Common myeloid progenitor, CD34-positive (primary cell): ENCODE measurements at regions not wholly inside any gene's neighbourhood (a gene's known extent, or its start where the extent isn't known, plus 50 kb on each side); places are given as distances from the start of the nearest gene placed in this dataset.

Experiments used
- CTCF ChIA-PET: fragments of 350-600 bp; sonication (Branson Sonifier 250); formaldehyde crosslinking; loops from one replicate; lab custom pipeline; 2021; ENCODE audit warnings: antibody characterized with exemption; lab: Charles Lee
- POLR2A ChIA-PET: fragments of 350-600 bp; sonication (Branson Sonifier 250); formaldehyde crosslinking; loops from one replicate; lab custom pipeline; 2021; ENCODE audit warnings: antibody characterized with exemption; lab: Charles Lee
- DNase-seq, 3 donors: peaks; one replicate each; pipeline versions ENCODE4 v3.0.0 to v3.0.0-alpha.2; 2013
- H3K27ac ChIP-seq, 2 experiments: 1 replicate in 1 of 2; 2 replicates in 1 of 2; pipeline ENCODE4 v1.7.0; 2013; ENCODE audit warnings: inconsistent platforms in 2 of 2, low read length in 2 of 2, mild to moderate bottlenecking in 2 of 2, low read depth in 1 of 2, moderate library complexity in 1 of 2; ENCODE audit not compliant: severe bottlenecking in 2 of 2, insufficient read depth in 1 of 2, poor library complexity in 1 of 2
- H3K27me3 ChIP-seq, 5 experiments: replicated peaks in 2 of 5; 1 replicate in 3 of 5; 2 replicates in 2 of 5; pipeline versions ENCODE4 v1.6.1 to v1.7.0; 2013; ENCODE audit warnings: low read length in 4 of 5, mild to moderate bottlenecking in 2 of 5, moderate library complexity in 2 of 5, inconsistent platforms in 1 of 5; ENCODE audit not compliant: insufficient read depth in 5 of 5, control insufficient read depth in 4 of 5
- H3K36me3 ChIP-seq, 4 experiments: 1 replicate in 2 of 4; 2 replicates in 2 of 4; pipeline versions ENCODE4 v1.6.1 to v1.7.0; 2013; ENCODE audit warnings: low read length in 3 of 4, control low read depth in 1 of 4, mild to moderate bottlenecking in 1 of 4; ENCODE audit not compliant: control insufficient read depth in 4 of 4, insufficient read depth in 4 of 4
- H3K4me1 ChIP-seq, 4 experiments: 1 replicate in 3 of 4; 2 replicates in 1 of 4; pipeline versions ENCODE4 v1.6.1 to v1.7.1; 2013; ENCODE audit warnings: low read length in 3 of 4, mild to moderate bottlenecking in 3 of 4, control low read depth in 1 of 4, inconsistent platforms in 1 of 4, moderate library complexity in 1 of 4; ENCODE audit not compliant: control insufficient read depth in 4 of 4, insufficient read depth in 4 of 4; ENCODE audit errors: control extremely low read depth in 1 of 4
- H3K4me3 ChIP-seq, 7 experiments: 1 replicate in 4 of 7; 2 replicates in 3 of 7; pipeline versions ENCODE4 v1.5.1 to v1.7.0; 2013; ENCODE audit warnings: mild to moderate bottlenecking in 7 of 7, low read length in 6 of 7, moderate library complexity in 6 of 7, inconsistent platforms in 2 of 7, low read depth in 2 of 7, control low read depth in 1 of 7; ENCODE audit not compliant: insufficient read depth in 4 of 7, control insufficient read depth in 1 of 7; ENCODE audit errors: extremely low read depth in 1 of 7
- H3K9me3 ChIP-seq, 5 experiments: 1 replicate in 4 of 5; 2 replicates in 1 of 5; pipeline versions ENCODE4 v1.6.1 to v1.7.1; 2013; ENCODE audit warnings: low read length in 4 of 5, mild to moderate bottlenecking in 2 of 5, inconsistent platforms in 1 of 5, low read depth in 1 of 5, moderate library complexity in 1 of 5; ENCODE audit not compliant: control insufficient read depth in 4 of 5, insufficient read depth in 2 of 5; ENCODE audit errors: control extremely low read depth in 1 of 5
- WGBS: methylation state at CpG from one replicate; pipeline ENCODE4 v1.1.5; 2013; ENCODE audit not compliant: insufficient coverage; 5-methylcytosine and 5-hydroxymethylcytosine counted together

GRCh38 chr2:81481242-81481993, 1176.9 kb upstream of the LRRTM1 start:
- WGBS, result 96% methylated on average over 39 of the region's 39 CpGs

GRCh38 chr2:81467096-81467495, 1162.5 kb upstream of the LRRTM1 start:
- H3K4me1 ChIP-seq, result no peaks in the 10 kb centered on the region
- peaks cover 0 to 8% (median 4%) of the 10 kb centered on the region in 5 experiments for H3K9me3 ChIP-seq
- no peaks in the 10 kb centered on the region for H3K36me3 ChIP-seq
- no peak for DNase-seq
- over 99% methylated on average over 28 of the region's 29 CpGs for WGBS
- no peaks in the 10 kb centered on the region for H3K27me3 ChIP-seq
- H3K27ac ChIP-seq, result no peak overlapping the region
- POLR2A ChIA-PET, result no interaction called here
- no peak overlapping the region for H3K4me3 ChIP-seq
- CTCF ChIA-PET, result no interaction called here

More at GRCh38 chr2:81481242-81481993, 1176.9 kb upstream of the LRRTM1 start:
- ChIA-PET CTCF (interaction anchor here (1.5 kb wide), 1 partner anchor 17 kb away, joined by 3 read pairs; no protein-coding TSS in a partner anchor), POLR2A (no interaction called here)
- DNase-seq, result no peak
- Histone ChIP-seq H3K27ac (no peak overlapping the region), H3K4me3 (no peak overlapping the region), H3K4me1 (no peaks in the 10 kb centered on the region), H3K27me3 (no peaks in the 10 kb centered on the region), H3K9me3 (peaks cover 0 to 7% (median 3%) of the 10 kb centered on the region in 5 experiments), H3K36me3 (no peaks in the 10 kb centered on the region)

- Histone ChIP-seq H3K36me3 (no peaks in the 10 kb centered on the region), H3K27me3 (no peaks in the 10 kb centered on the region), H3K4me1 (no peaks in the 10 kb centered on the region), H3K4me3 (no peak overlapping the region), H3K9me3 (peaks cover 0 to 7% (median 4%) of the 10 kb centered on the region in 5 experiments), H3K27ac (no peak overlapping the region)
- ChIA-PET CTCF (no interaction called here), POLR2A (no interaction called here)
- no peak for DNase-seq
- 86% methylated on average over 1 of the region's 2 CpGs for WGBS
Measured at GRCh38 chr2:81462420-81462819, 1157.9 kb upstream of the LRRTM1 start.

GRCh38 chr2:81445176-81445575, 1140.6 kb upstream of the LRRTM1 start:
- ChIA-PET CTCF (no interaction called here), POLR2A (no interaction called here)
- WGBS, result 83% methylated on average over 1 of the region's 1 CpG
- H3K36me3 ChIP-seq, result no peaks in the 10 kb centered on the region
- no peaks in the 10 kb centered on the region for H3K27me3 ChIP-seq
- H3K4me1 ChIP-seq, result no peaks in the 10 kb centered on the region
- H3K27ac ChIP-seq, result no peak overlapping the region
- no peak for DNase-seq
- H3K4me3 ChIP-seq, result no peak overlapping the region
- no peaks in the 10 kb centered on the region for H3K9me3 ChIP-seq

- CTCF ChIA-PET, result no interaction called here
Measured at GRCh38 chr2:81437456-81438000, 1133.0 kb upstream of the LRRTM1 start.

GRCh38 chr2:81436256-81436655, 1131.7 kb upstream of the LRRTM1 start:
- H3K36me3 ChIP-seq, result no peaks in the 10 kb centered on the region
- H3K9me3 ChIP-seq, result no peaks in the 10 kb centered on the region
- no peak for DNase-seq
- POLR2A ChIA-PET, result no interaction called here
- H3K27me3 ChIP-seq, result no peaks in the 10 kb centered on the region
- H3K4me1 ChIP-seq, result no peaks in the 10 kb centered on the region
- CTCF ChIA-PET, result no interaction called here
- H3K27ac ChIP-seq, result no peak overlapping the region
- H3K4me3 ChIP-seq, result no peak overlapping the region
- WGBS, result 96% methylated on average over 6 of the region's 6 CpGs

More at GRCh38 chr2:81437456-81438000, 1133.0 kb upstream of the LRRTM1 start:
- no peaks in the 10 kb centered on the region for H3K27me3 ChIP-seq
- H3K4me3 ChIP-seq, result no peak overlapping the region
- no peak overlapping the region for H3K27ac ChIP-seq
- no peaks in the 10 kb centered on the region for H3K36me3 ChIP-seq
- POLR2A ChIA-PET, result no interaction called here
- DNase-seq, result no peak
- no peaks in the 10 kb centered on the region for H3K4me1 ChIP-seq
- H3K9me3 ChIP-seq, result no peaks in the 10 kb centered on the region
- WGBS, result 100% methylated on average over 1 of the region's 4 CpGs

- DNase-seq, result no peak
Measured at GRCh38 chr2:81412681-81413080, 1108.1 kb upstream of the LRRTM1 start.

More at GRCh38 chr2:81412681-81413080, 1108.1 kb upstream of the LRRTM1 start:
- no peaks in the 10 kb centered on the region for H3K9me3 ChIP-seq
- no peak overlapping the region for H3K4me3 ChIP-seq
- WGBS, result 100% methylated on average over 2 of the region's 3 CpGs
- CTCF ChIA-PET, result no interaction called here
- no peaks in the 10 kb centered on the region for H3K36me3 ChIP-seq
- no peak overlapping the region for H3K27ac ChIP-seq
- POLR2A ChIA-PET, result no interaction called here
- no peaks in the 10 kb centered on the region for H3K27me3 ChIP-seq
- H3K4me1 ChIP-seq, result no peaks in the 10 kb centered on the region
